Nephron progenitor cell (in vitro differentiated cells): ENCODE measurements at regions not wholly inside any gene's neighbourhood (a gene's known extent, or its start where the extent isn't known, plus 50 kb on each side); places are given as distances from the start of the nearest gene placed in this dataset.

ENCODE experiments used
- DNase-seq: peaks from one replicate; pipeline ENCODE4 v3.0.0; 2021
- H3K27ac Mint-ChIP-seq: 2 replicates; pipeline ENCODE4 v1.8.0; 2021; ENCODE audit warnings: mild to moderate bottlenecking, moderate library complexity, mixed read lengths
- H3K27me3 Mint-ChIP-seq: 2 replicates; pipeline ENCODE4 v1.8.0; 2021; ENCODE audit warnings: mild to moderate bottlenecking, low read depth, mixed read lengths; ENCODE audit not compliant: poor library complexity
- H3K36me3 Mint-ChIP-seq: 2 replicates; pipeline ENCODE4 v1.8.0; 2021; ENCODE audit warnings: low read depth, mixed read lengths
- H3K4me1 Mint-ChIP-seq: 2 replicates; pipeline ENCODE4 v1.8.0; 2021; ENCODE audit warnings: mixed read lengths
- H3K4me3 Mint-ChIP-seq: 2 replicates; pipeline ENCODE4 v1.8.0; 2021; ENCODE audit warnings: mild to moderate bottlenecking, moderate library complexity, mixed read lengths
- H3K9me3 Mint-ChIP-seq: 2 replicates; pipeline ENCODE4 v1.8.0; 2021; ENCODE audit warnings: mild to moderate bottlenecking, moderate library complexity, mixed read lengths
- CTCF ChIP-seq: fragments of 200-600 bp; sonication (generic); IDR thresholded peaks from 2 replicates; pipeline ENCODE4 v1.5.0; 2021; ENCODE audit warnings: antibody characterized with exemption

GRCh38 chr16:59201821-59202220, 467.7 kb upstream of the GOT2 start:
- no peak for DNase-seq
- no peak overlapping the region for H3K27ac Mint-ChIP-seq
- no peak overlapping the region for H3K4me3 Mint-ChIP-seq
- peaks cover 5% of the 10 kb centered on the region for H3K4me1 Mint-ChIP-seq
- H3K36me3 Mint-ChIP-seq: no peaks in the 10 kb centered on the region
- peaks cover 8% of the 10 kb centered on the region for H3K27me3 Mint-ChIP-seq
- no peak for TF ChIP-seq CTCF
- H3K9me3 Mint-ChIP-seq: no peaks in the 10 kb centered on the region

GRCh38 chr16:59201160-59201559, 467.0 kb upstream of the GOT2 start:
- no peak for DNase-seq
- Mint-ChIP-seq H3K36me3 (no peaks in the 10 kb centered on the region), H3K27ac (no peak overlapping the region), H3K27me3 (peaks cover 8% of the 10 kb centered on the region), H3K4me1 (peaks cover 5% of the 10 kb centered on the region), H3K4me3 (no peak overlapping the region), H3K9me3 (no peaks in the 10 kb centered on the region)
- no peak for TF ChIP-seq CTCF

GRCh38 chr16:59198487-59198886, 464.4 kb upstream of the GOT2 start:
- Mint-ChIP-seq H3K36me3 (no peaks in the 10 kb centered on the region), H3K4me1 (peaks cover 5% of the 10 kb centered on the region), H3K9me3 (no peaks in the 10 kb centered on the region), H3K27ac (no peak overlapping the region), H3K4me3 (no peak overlapping the region), H3K27me3 (peaks cover 12% of the 10 kb centered on the region)
- DNase-seq: no peak
- TF ChIP-seq CTCF: no peak

- TF ChIP-seq CTCF: no peak
- H3K4me3 Mint-ChIP-seq: no peak overlapping the region
- peaks cover 4% of the 10 kb centered on the region for H3K27me3 Mint-ChIP-seq
- H3K27ac Mint-ChIP-seq: no peak overlapping the region
- H3K4me1 Mint-ChIP-seq: no peaks in the 10 kb centered on the region
- no peaks in the 10 kb centered on the region for H3K9me3 Mint-ChIP-seq
- no peak for DNase-seq
- H3K36me3 Mint-ChIP-seq: no peaks in the 10 kb centered on the region
Observed at GRCh38 chr16:59195242-59195641, 461.1 kb upstream of the GOT2 start.

- Mint-ChIP-seq H3K27ac (no peak overlapping the region), H3K36me3 (no peaks in the 10 kb centered on the region), H3K27me3 (peaks cover 4% of the 10 kb centered on the region), H3K9me3 (no peaks in the 10 kb centered on the region), H3K4me1 (no peaks in the 10 kb centered on the region), H3K4me3 (no peak overlapping the region)
- DNase-seq: no peak
- TF ChIP-seq CTCF: no peak
Observed at GRCh38 chr16:59193637-59194036, 459.5 kb upstream of the GOT2 start.

- Mint-ChIP-seq H3K9me3 (no peaks in the 10 kb centered on the region), H3K4me3 (no peak overlapping the region), H3K4me1 (no peaks in the 10 kb centered on the region), H3K27me3 (peaks cover 4% of the 10 kb centered on the region), H3K27ac (no peak overlapping the region), H3K36me3 (no peaks in the 10 kb centered on the region)
- TF ChIP-seq CTCF: peak; percentile 53
- DNase-seq: peak; percentile 67
Observed at GRCh38 chr16:59192551-59193199, 458.6 kb upstream of the GOT2 start.
